ENCODE measurements at regions not wholly inside any gene's neighbourhood (a gene's known extent, or its start where the extent isn't known, plus 50 kb on each side); places are given as distances from the start of the nearest gene placed in this dataset.

DNA sequence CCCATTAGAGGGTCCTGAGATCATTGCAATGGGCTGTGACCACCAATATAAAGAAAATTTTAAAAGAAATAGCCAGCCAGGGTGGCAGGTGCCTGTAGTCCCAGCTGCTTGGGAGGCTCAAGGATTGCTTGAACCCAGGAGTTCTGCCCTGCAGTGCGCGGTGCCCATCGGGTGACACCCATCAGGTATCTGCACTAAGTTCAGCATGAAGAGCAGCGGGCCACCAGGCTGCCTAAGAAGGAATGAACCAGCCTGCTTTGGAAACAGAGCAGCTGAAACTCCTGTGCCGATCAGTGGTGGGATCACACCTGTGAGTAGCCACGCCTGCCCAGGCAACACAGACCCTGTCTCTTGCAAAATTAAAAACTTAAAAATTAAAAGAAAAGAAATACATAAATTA is 102.5 kb upstream of the FOXC1 start:
- TF ChIP-seq, protein P1, sequence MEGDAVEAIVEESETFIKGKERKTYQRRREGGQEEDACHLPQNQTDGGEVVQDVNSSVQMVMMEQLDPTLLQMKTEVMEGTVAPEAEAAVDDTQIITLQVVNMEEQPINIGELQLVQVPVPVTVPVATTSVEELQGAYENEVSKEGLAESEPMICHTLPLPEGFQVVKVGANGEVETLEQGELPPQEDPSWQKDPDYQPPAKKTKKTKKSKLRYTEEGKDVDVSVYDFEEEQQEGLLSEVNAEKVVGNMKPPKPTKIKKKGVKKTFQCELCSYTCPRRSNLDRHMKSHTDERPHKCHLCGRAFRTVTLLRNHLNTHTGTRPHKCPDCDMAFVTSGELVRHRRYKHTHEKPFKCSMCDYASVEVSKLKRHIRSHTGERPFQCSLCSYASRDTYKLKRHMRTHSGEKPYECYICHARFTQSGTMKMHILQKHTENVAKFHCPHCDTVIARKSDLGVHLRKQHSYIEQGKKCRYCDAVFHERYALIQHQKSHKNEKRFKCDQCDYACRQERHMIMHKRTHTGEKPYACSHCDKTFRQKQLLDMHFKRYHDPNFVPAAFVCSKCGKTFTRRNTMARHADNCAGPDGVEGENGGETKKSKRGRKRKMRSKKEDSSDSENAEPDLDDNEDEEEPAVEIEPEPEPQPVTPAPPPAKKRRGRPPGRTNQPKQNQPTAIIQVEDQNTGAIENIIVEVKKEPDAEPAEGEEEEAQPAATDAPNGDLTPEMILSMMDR (IDR thresholded peaks at IDR 0.05) = no peak
- TF ChIP-seq POLR2AphosphoS5 (IDR thresholded peaks at IDR 0.05; ENCODE audit: low read depth, low read length) (no peak), TCF7L2 (IDR thresholded peaks at IDR 0.05; ENCODE audit: low read depth, low read length) (no peak), SIN3A (IDR thresholded peaks at IDR 0.05; ENCODE audit: borderline replicate concordance, insufficient read depth, low read depth, low read length) (no peak)
